Endothelial cell (in vitro differentiated cells): ENCODE measurements at regions not wholly inside any gene's neighbourhood (a gene's known extent, or its start where the extent isn't known, plus 50 kb on each side); places are given as distances from the start of the nearest gene placed in this dataset.

Experiments used
- DNase-seq: peaks from one replicate; pipeline ENCODE4 v3.0.0; 2021; ENCODE audit warnings: low spot score
- H3K27ac Mint-ChIP-seq: one replicate; pipeline ENCODE4 v1.8.0; 2021; ENCODE audit warnings: mixed read lengths, inconsistent platforms; ENCODE audit not compliant: unreplicated experiment
- H3K27me3 Mint-ChIP-seq: one replicate; pipeline ENCODE4 v1.8.0; 2021; ENCODE audit warnings: mild to moderate bottlenecking, moderate library complexity, mixed read lengths, inconsistent platforms; ENCODE audit not compliant: unreplicated experiment
- H3K36me3 Mint-ChIP-seq: one replicate; pipeline ENCODE4 v1.8.0; 2021; ENCODE audit warnings: mild to moderate bottlenecking, low read depth, mixed read lengths, inconsistent platforms; ENCODE audit not compliant: unreplicated experiment
- H3K4me1 Mint-ChIP-seq: one replicate; pipeline ENCODE4 v1.8.0; 2021; ENCODE audit warnings: mild to moderate bottlenecking, mixed read lengths, inconsistent platforms; ENCODE audit not compliant: unreplicated experiment
- H3K4me3 Mint-ChIP-seq: one replicate; pipeline ENCODE4 v1.8.0; 2021; ENCODE audit warnings: mild to moderate bottlenecking, mixed read lengths, inconsistent platforms; ENCODE audit not compliant: unreplicated experiment
- H3K9me3 Mint-ChIP-seq: one replicate; pipeline ENCODE4 v1.8.0; 2021; ENCODE audit warnings: mixed read lengths, inconsistent platforms; ENCODE audit not compliant: unreplicated experiment
- CTCF ChIP-seq: fragments of 200-600 bp; sonication (generic); IDR thresholded peaks from one replicate; pipeline ENCODE4 v1.5.0; 2021; ENCODE audit warnings: antibody characterized with exemption; ENCODE audit not compliant: unreplicated experiment

DNA sequence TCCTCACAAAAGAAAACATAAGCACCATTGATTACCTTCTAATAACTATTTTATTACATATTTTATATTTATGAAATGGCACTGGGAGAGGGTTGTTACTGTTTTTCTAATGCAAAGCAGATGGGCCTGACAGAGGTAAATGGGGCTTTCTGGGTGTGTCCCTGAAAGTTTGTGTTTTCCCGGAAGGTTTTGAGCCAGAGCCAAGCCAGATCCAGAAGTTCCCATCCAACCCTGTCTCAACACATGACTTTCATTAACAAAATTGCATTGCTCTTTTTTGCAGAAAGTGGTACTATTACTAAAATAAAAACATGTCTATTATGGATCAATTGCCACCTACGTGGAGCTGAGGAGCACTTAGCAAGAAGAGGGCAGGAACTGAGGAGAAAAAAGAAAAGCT, 181.3 kb downstream of the RAB28 start:
- H3K27me3 Mint-ChIP-seq = no peaks in the 10 kb centered on the region
- H3K36me3 Mint-ChIP-seq = peaks cover 17% of the 10 kb centered on the region
- TF ChIP-seq CTCF = no peak
- H3K4me3 Mint-ChIP-seq = no peak overlapping the region
- no peak overlapping the region for H3K27ac Mint-ChIP-seq
- H3K9me3 Mint-ChIP-seq = peaks cover 18% of the 10 kb centered on the region
- no peaks in the 10 kb centered on the region for H3K4me1 Mint-ChIP-seq
- DNase-seq = no peak

DNA sequence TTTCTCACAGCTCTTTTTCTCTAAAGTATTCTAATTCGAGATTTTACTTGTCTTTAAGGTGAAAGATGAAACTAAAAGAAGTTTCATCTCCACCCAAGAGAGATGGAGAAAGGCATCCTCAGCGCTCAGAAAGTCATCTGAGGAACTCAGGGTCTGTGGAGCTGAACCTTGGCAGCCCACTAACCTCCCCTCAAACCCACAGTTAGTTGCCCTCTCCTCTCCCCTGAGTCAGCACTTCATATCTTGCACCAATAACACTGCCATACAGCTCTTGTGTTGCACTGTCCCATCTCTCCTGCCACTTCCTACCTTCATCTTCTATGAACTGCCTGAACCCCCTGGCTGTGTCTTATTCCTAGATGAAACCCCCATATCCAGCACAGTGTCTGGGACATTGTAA, 184.8 kb downstream of the RAB28 start:
- peaks cover 20% of the 10 kb centered on the region for H3K9me3 Mint-ChIP-seq
- no peaks in the 10 kb centered on the region for H3K4me1 Mint-ChIP-seq
- H3K36me3 Mint-ChIP-seq = peaks cover 17% of the 10 kb centered on the region
- no peak for TF ChIP-seq CTCF
- no peak for DNase-seq
- H3K27ac Mint-ChIP-seq = no peak overlapping the region
- H3K27me3 Mint-ChIP-seq = peaks cover 2% of the 10 kb centered on the region
- H3K4me3 Mint-ChIP-seq = no peak overlapping the region

DNA sequence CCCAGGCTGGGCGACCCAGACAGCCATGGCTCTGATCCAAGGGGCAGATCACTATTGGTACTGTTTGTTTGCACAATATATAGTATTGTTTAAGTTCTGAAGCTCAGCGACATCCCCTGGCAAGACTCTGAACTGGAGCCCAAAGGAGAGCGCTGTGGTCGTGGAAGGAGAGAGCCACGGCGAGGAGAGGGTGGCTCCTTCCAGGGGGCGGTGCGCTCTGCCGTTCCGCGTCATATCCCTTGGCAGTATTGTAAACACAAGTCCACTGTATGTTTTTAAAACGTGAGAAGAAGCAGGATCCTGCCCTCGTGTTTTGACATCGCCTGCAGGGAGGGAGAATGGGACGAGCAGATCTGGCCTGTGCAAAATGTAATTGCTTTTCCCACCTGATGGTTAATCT, 185.5 kb downstream of the RAB28 start:
- H3K4me1 Mint-ChIP-seq = no peaks in the 10 kb centered on the region
- H3K9me3 Mint-ChIP-seq = peaks cover 20% of the 10 kb centered on the region
- DNase-seq = no peak
- H3K27me3 Mint-ChIP-seq = peaks cover 2% of the 10 kb centered on the region
- no peak overlapping the region for H3K27ac Mint-ChIP-seq
- TF ChIP-seq CTCF = no peak
- peaks cover 17% of the 10 kb centered on the region for H3K36me3 Mint-ChIP-seq
- H3K4me3 Mint-ChIP-seq = no peak overlapping the region

GRCh38 chr4:13296986-13297385, 187.2 kb downstream of the RAB28 start:
- peaks cover 20% of the 10 kb centered on the region for H3K9me3 Mint-ChIP-seq
- H3K27me3 Mint-ChIP-seq = peaks cover 2% of the 10 kb centered on the region
- TF ChIP-seq CTCF = no peak
- no peaks in the 10 kb centered on the region for H3K4me1 Mint-ChIP-seq
- peaks cover 22% of the 10 kb centered on the region for H3K36me3 Mint-ChIP-seq
- H3K4me3 Mint-ChIP-seq = no peak overlapping the region
- no peak overlapping the region for H3K27ac Mint-ChIP-seq
- DNase-seq = no peak

GRCh38 chr4:13294961-13295605, 189.1 kb downstream of the RAB28 start:
- H3K27me3 Mint-ChIP-seq = peaks cover 7% of the 10 kb centered on the region
- H3K9me3 Mint-ChIP-seq = peaks cover 13% of the 10 kb centered on the region
- H3K4me3 Mint-ChIP-seq = no peak overlapping the region
- H3K36me3 Mint-ChIP-seq = peaks cover 15% of the 10 kb centered on the region
- H3K27ac Mint-ChIP-seq = no peak overlapping the region
- H3K4me1 Mint-ChIP-seq = no peaks in the 10 kb centered on the region
- TF ChIP-seq CTCF = no peak
- DNase-seq = no peak
